Heart right ventricle (tissue), 16 donors: ENCODE measurements at regions not wholly inside any gene's neighbourhood (a gene's known extent, or its start where the extent isn't known, plus 50 kb on each side); places are given as distances from the start of the nearest gene placed in this dataset.

Experiments
- ATAC-seq, 8 donors: fragments of 200-7000 bp; cut with Tn5 transposase; one replicate each; pipeline ENCODE4 v1.9.1; 2020; ENCODE audit warnings: mild to moderate bottlenecking in 8 of 8, moderate library complexity in 8 of 8, moderate number of reproducible peaks in 1 of 8
- DNase-seq, 2 donors: peaks; one replicate each; pipeline ENCODE4 v3.0.0-alpha.2; 2020
- H3K27ac ChIP-seq, 10 donors: fragments of 200-600 bp; sonication (generic) in 2 of 10; one replicate each; pipeline versions ENCODE4 v1.5.0 to v1.8.0; 2020 to 2022; ENCODE audit warnings: mild to moderate bottlenecking in 3 of 10
- H3K27me3 ChIP-seq, 7 donors: fragments of 200-600 bp; one replicate each; pipeline ENCODE4 v1.8.0; 2021 to 2022; ENCODE audit warnings: mild to moderate bottlenecking in 2 of 7
- H3K36me3 ChIP-seq, 9 donors: fragments of 200-600 bp; sonication (generic) in 1 of 9; one replicate each; pipeline versions ENCODE4 v1.5.0 to v1.8.0; 2020 to 2022; ENCODE audit warnings: mild to moderate bottlenecking in 2 of 9
- H3K4me1 ChIP-seq, 9 donors: fragments of 200-600 bp; sonication (generic) in 1 of 9; one replicate each; pipeline versions ENCODE4 v1.5.0 to v1.8.0; 2020 to 2022; ENCODE audit warnings: mild to moderate bottlenecking in 4 of 9
- H3K4me3 ChIP-seq, 10 donors: fragments of 200-600 bp; sonication (generic) in 2 of 10; one replicate each; pipeline versions ENCODE4 v1.5.0 to v1.8.0; 2020 to 2022; ENCODE audit warnings: mild to moderate bottlenecking in 7 of 10, moderate library complexity in 2 of 10
- H3K9me3 ChIP-seq, 11 donors: fragments of 200-600 bp in 10 of 11; sonication (generic) in 2 of 11; one replicate each; pipeline versions ENCODE4 v1.5.0 to v1.8.0; 2013 to 2022; ENCODE audit warnings: mild to moderate bottlenecking in 2 of 11, control low read depth in 1 of 11, moderate library complexity in 1 of 11
- WGBS, 2 donors: extraction: QIAGEN DNeasy Blood & Tissue Kit; methylation state at CpG; one replicate each; pipeline ENCODE4 v1.1.7; 2013; ENCODE audit warnings: inconsistent platforms in 1 of 2; 5-methylcytosine and 5-hydroxymethylcytosine counted together
- intact Hi-C, 10 donors: fragments of 100-400 bp; cut with DNase I; formaldehyde crosslinking; loops; one replicate each; pipeline versions ENCODE4 v1.11.1 to v1.14.2; 2022
- TF ChIP-seq, protein P1 (sequence below), 9 donors: fragments of 200-600 bp; sonication (generic) in 2 of 9; IDR thresholded peaks; one replicate each; pipeline versions ENCODE4 v1.5.0 to v1.8.0; 2021 to 2022; ENCODE audit warnings: antibody characterized with exemption in 9 of 9, mild to moderate bottlenecking in 5 of 9, moderate library complexity in 1 of 9
- donor health status: Arrhythmogenic right ventricular cardiomyopathy.
- donor health status: ischemic (EF 13 %, LVEDD 7.1; RV severe dilation, severe dysfunction).
- donor health status: healthy with polysubstance abuse.
- donor health status: DM: no; HTN: yes; CAD: no.
- donor health status: DM: no; HTN: no; CAD: no.
- donor health status: ischemic (EF 25% LVEDD 6.9; RV normal size, moderate dysfunction).
- donor health status: ischemic (EF 25% LVEDD 5.7; RV mildly dilated, moderate dysfunction).
- donor health status: healthy.
- donor health status: DM: yes; HTN: yes; CAD: no.
- donor health status: Ischemic cardiomyopathy.
- donor health status: ischemic (EF 35%, LVEDD 5.7; RV mildly dilated, moderate dysfunction).
- donor health status: nonischemic (EF 11% LVEDD 7.7; RV severe dilation, severe dysfunction).
- donor health status: DM: yes; HTN: yes; CAD: no.
- donor health status: PGD.
- donor health status: ischemic (EF 29% LVEDD 5.4; RV normal size, mild dysfunction).
- donor health status: nonischemic (EF 23%, LVEDD 6.1; RV moderate dilation, normal function).

DNA sequence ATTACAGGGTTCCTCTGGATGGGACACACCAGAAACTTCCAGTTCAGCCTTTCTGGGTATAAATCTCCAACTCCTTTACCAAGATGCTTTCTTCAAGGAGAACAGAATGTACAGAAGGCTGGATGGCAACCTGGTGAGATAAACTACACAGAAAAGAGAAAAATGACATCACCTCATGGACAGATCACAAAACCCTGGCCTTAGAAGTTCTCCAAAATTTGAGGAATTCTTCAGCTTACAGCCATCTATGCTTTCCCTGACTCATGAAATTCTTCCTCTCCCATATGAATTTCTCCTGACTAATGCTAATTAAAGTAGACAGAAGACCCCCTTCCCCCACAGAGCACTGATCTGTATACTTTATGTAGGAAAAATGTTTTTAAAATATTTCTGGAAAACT lies 345.4 kb downstream of the STIM2 start:
- Histone ChIP-seq H3K27me3 (peaks cover 0 to 3% (median 0%) of the 10 kb centered on the region in 7 donors), H3K27ac (no peak overlapping the region), H3K9me3 (no peaks in the 10 kb centered on the region), H3K4me3 (no peak overlapping the region), H3K4me1 (peaks cover 0 to 1% (median 0%) of the 10 kb centered on the region in 9 donors), H3K36me3 (no peaks in the 10 kb centered on the region)
- ATAC-seq (no peak), DNase-seq (no peak)
- intact Hi-C loops = no loop called here
- TF ChIP-seq, protein P1, sequence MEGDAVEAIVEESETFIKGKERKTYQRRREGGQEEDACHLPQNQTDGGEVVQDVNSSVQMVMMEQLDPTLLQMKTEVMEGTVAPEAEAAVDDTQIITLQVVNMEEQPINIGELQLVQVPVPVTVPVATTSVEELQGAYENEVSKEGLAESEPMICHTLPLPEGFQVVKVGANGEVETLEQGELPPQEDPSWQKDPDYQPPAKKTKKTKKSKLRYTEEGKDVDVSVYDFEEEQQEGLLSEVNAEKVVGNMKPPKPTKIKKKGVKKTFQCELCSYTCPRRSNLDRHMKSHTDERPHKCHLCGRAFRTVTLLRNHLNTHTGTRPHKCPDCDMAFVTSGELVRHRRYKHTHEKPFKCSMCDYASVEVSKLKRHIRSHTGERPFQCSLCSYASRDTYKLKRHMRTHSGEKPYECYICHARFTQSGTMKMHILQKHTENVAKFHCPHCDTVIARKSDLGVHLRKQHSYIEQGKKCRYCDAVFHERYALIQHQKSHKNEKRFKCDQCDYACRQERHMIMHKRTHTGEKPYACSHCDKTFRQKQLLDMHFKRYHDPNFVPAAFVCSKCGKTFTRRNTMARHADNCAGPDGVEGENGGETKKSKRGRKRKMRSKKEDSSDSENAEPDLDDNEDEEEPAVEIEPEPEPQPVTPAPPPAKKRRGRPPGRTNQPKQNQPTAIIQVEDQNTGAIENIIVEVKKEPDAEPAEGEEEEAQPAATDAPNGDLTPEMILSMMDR (IDR thresholded peaks at IDR 0.05) = no peak

DNA sequence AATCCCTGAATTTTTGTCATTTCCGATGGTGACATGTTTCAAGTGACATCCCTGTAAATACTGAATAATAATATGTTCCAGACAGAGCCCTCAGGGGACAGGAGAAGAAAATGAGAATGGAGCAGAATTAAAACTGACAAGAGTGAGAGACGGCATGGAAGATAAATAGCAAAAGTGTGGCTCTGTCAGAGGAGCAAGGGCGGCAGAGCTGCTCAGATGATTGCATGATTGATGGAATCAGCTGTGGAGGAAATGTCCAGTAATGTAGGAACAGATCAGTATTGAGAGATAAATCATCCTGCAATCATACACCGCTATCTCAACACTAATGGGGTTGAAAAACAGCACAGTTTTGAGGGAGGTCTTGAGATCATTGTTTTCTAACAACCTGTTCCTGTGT lies 350.3 kb downstream of the STIM2 start:
- no peaks in the 10 kb centered on the region for H3K9me3 ChIP-seq
- no peak overlapping the region for H3K27ac ChIP-seq
- DNase-seq (no peak), ATAC-seq (no peak)
- intact Hi-C loops = no loop called here
- no peak overlapping the region for H3K4me3 ChIP-seq
- WGBS, 2 donors = 76 to 78% methylated on average over 4 of the region's 4 CpGs
- peaks cover 0 to 3% (median 0%) of the 10 kb centered on the region in 7 donors for H3K27me3 ChIP-seq
- TF ChIP-seq, protein P1 (IDR thresholded peaks at IDR 0.05) = no peak
- H3K4me1 ChIP-seq = peaks cover 0 to 5% (median 0%) of the 10 kb centered on the region in 9 donors
- no peaks in the 10 kb centered on the region for H3K36me3 ChIP-seq

DNA sequence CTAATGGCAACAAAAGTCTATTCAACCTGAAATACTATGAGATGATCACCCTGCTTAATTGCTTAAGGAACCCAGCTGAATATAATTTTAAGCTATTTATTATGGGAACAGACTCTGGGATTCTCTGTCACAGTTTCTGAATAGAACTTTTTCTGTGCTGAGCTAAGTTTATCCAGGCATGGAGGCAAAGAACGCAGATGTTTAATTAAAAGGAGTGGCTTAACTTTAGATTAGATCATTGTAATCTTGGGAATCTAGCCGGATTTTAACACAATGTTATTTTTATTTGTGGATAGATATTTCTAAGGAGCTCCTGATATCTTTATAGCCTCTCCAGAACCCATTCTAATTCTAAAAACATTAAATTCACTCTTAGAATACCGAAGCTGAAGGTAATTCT lies 353.4 kb downstream of the STIM2 start:
- DNase-seq = no peak
- TF ChIP-seq, protein P1 (IDR thresholded peaks at IDR 0.05) = no peak
- ATAC-seq = no peak
- Histone ChIP-seq H3K4me1 (peaks cover 0 to 7% (median 0%) of the 10 kb centered on the region in 9 donors), H3K4me3 (no peak overlapping the region), H3K9me3 (no peaks in the 10 kb centered on the region), H3K27ac (no peak overlapping the region), H3K27me3 (no peaks in the 10 kb centered on the region), H3K36me3 (no peaks in the 10 kb centered on the region)
- intact Hi-C loops = no loop called here
- 77 to 80% methylated on average over 3 of the region's 3 CpGs for WGBS, 2 donors

DNA sequence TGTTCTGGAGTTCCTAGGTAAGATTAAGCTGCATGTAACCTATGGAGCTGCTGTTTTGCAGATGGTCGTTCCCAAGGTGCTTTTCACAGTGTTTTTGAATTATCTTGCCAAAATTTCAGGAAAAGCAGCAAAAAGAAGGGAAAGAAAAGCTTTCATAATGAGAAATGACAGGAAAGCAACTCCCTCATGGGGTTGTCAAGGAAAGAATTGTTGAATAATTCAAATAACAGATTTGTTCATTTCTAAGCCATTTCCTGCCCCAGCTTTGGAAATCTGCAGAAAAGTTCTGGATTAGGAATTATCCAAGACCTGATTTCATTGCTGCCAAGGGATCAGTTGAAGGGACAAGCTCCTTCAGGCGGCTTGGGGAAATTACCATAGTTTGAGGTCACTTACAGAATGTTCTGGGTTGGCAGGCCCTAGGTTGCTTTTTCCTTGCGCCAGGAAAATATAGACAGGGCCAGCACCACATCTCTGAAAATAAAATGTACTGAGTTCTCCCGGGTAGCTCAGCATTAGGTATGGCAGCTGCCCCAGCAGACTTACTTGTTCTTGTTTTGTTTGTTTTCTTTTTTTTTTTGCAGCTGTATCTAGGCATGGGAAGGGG lies 354.7 kb downstream of the STIM2 start:
- DNase-seq (no peak), ATAC-seq (peak in 1 of 8 donors; percentile 29)
- no peak overlapping the region for H3K27ac ChIP-seq
- no peak overlapping the region for H3K4me3 ChIP-seq
- intact Hi-C loops = no loop called here
- no peaks in the 10 kb centered on the region for H3K36me3 ChIP-seq
- 46 to 53% methylated on average over 4 of the region's 4 CpGs for WGBS, 2 donors
- TF ChIP-seq, protein P1 (IDR thresholded peaks at IDR 0.05) = no peak
- H3K27me3 ChIP-seq = no peaks in the 10 kb centered on the region
- H3K9me3 ChIP-seq = no peaks in the 10 kb centered on the region
- peaks cover 0 to 7% (median 0%) of the 10 kb centered on the region in 9 donors for H3K4me1 ChIP-seq
